Central memory CD8-positive, alpha-beta T cell (primary cell): ENCODE measurements at regions not wholly inside any gene's neighbourhood (a gene's known extent, or its start where the extent isn't known, plus 50 kb on each side); places are given as distances from the start of the nearest gene placed in this dataset.

Experiments
- ATAC-seq: fragments of 150-1000 bp; cut with Tn5 transposase; replicated peaks from 2 replicates; pipeline ENCODE4 v1.10.0; 2022; ENCODE audit warnings: mild to moderate bottlenecking, moderate FRiP score, moderate number of reproducible peaks; ENCODE audit not compliant: poor library complexity, severe bottlenecking; ENCODE audit errors: extremely low read depth
- DNase-seq, 2 donors: peaks; one replicate each; pipeline ENCODE4 v3.0.0; 2021; ENCODE audit warnings: low spot score in 2 of 2
- H3K27ac Mint-ChIP-seq: one replicate; pipeline ENCODE4 v1.8.0; 2022; ENCODE audit warnings: low read depth, mild to moderate bottlenecking, moderate library complexity, mixed read lengths
- H3K27me3 Mint-ChIP-seq: one replicate; pipeline ENCODE4 v1.8.0; 2022; ENCODE audit warnings: mixed read lengths
- H3K36me3 Mint-ChIP-seq: one replicate; pipeline ENCODE4 v1.8.0; 2022; ENCODE audit warnings: mild to moderate bottlenecking, moderate library complexity, mixed read lengths; ENCODE audit not compliant: insufficient read depth
- H3K4me1 Mint-ChIP-seq: one replicate; pipeline ENCODE4 v1.8.0; 2022; ENCODE audit warnings: mixed read lengths
- H3K4me3 Mint-ChIP-seq: one replicate; pipeline ENCODE4 v1.8.0; 2022; ENCODE audit warnings: mild to moderate bottlenecking, moderate library complexity, mixed read lengths
- H3K9me3 Mint-ChIP-seq: one replicate; pipeline ENCODE4 v1.8.0; 2022; ENCODE audit warnings: mixed read lengths

DNA sequence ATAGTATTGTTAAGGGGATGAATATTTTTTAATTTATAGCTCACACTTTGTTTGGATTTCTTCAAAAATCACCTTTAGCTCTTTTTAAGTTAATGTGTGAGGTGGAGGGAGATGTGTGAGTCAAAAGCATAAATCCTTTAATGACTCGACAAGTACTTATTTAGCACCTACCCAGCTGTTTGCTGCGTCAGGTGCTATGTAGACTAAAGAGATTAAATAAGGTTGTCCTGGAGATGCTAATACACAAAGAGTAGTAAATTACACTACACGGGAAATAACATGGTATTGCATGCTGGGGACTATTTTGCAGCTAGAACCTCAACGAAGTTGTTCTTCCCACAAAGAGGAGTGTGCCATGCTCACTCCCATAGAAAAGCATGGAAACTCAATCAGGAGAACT, 583.3 kb upstream of the TENM4 start:
- Mint-ChIP-seq H3K4me3 (no peak overlapping the region), H3K27me3 (no peaks in the 10 kb centered on the region), H3K36me3 (no peaks in the 10 kb centered on the region), H3K27ac (no peak overlapping the region), H3K4me1 (no peaks in the 10 kb centered on the region), H3K9me3 (peaks cover 38% of the 10 kb centered on the region)
- DNase-seq: no peak
- no peak for ATAC-seq

DNA sequence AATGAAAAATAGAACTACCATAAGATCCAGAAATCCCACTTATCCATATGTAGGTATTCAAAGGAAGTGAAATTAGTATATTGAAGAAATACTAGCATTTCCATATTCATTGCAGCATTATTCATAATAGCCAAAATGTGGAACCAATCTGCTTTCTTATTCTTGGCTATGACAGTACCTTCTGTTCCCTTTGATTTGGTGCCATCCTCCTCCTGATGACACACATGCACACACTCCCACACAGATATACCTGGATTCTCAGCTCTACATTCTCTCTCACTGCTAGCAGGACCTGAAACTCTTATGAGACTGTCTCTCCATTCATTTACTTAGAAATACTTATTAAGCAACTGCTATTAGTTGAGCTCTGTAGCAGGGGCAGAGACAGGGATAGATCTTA, 582.6 kb upstream of the TENM4 start:
- Mint-ChIP-seq H3K27me3 (no peaks in the 10 kb centered on the region), H3K36me3 (no peaks in the 10 kb centered on the region), H3K9me3 (peaks cover 35% of the 10 kb centered on the region), H3K4me1 (no peaks in the 10 kb centered on the region), H3K27ac (no peak overlapping the region), H3K4me3 (no peak overlapping the region)
- DNase-seq (no peak), ATAC-seq (no peak)

DNA sequence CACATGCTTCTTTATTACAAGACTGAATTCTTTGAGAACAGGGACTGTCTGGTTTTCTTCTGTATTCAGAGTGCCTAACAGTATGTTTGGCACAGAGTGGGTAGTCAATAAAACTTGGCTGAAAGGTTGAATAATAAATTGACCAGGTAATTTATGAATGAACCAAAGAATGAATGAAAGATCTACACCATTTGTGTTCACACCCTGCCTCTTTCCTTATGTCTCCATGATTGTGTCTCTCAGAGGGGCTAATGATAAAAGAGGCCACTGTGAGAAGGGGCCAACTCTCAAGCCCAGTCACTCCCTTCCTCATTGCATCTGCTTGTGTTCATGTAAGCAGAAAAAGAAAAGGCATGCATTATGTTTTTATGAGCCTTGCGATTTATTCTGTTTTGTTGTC, 569.7 kb upstream of the TENM4 start:
- no peaks in the 10 kb centered on the region for H3K27me3 Mint-ChIP-seq
- ATAC-seq (no peak), DNase-seq (no peak)
- H3K9me3 Mint-ChIP-seq: peaks cover 20% of the 10 kb centered on the region
- H3K4me1 Mint-ChIP-seq: no peaks in the 10 kb centered on the region
- no peaks in the 10 kb centered on the region for H3K36me3 Mint-ChIP-seq
- no peak overlapping the region for H3K4me3 Mint-ChIP-seq
- no peak overlapping the region for H3K27ac Mint-ChIP-seq

DNA sequence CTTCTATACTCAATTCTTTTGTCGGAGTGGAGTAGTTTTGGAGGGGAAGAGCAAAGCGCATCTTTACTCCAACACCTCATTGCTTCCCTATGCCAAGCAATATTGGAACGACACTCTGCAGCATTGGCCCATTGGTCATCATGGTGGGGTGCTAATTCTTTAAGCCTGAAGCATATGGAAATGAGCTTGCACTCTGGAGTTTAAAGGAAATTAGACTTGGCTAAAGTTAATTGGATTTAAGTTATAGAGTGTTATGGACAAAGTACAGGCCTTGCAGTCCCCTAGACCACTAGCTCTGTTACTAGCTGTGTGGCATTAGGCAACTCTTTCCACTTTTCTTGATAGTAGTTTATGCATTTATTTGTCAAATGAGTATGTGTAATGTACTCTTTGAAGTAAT, 568.3 kb upstream of the TENM4 start:
- Mint-ChIP-seq H3K27ac (no peak overlapping the region), H3K4me3 (no peak overlapping the region), H3K4me1 (no peaks in the 10 kb centered on the region), H3K9me3 (peaks cover 23% of the 10 kb centered on the region), H3K36me3 (no peaks in the 10 kb centered on the region), H3K27me3 (no peaks in the 10 kb centered on the region)
- DNase-seq: no peak
- no peak for ATAC-seq

DNA sequence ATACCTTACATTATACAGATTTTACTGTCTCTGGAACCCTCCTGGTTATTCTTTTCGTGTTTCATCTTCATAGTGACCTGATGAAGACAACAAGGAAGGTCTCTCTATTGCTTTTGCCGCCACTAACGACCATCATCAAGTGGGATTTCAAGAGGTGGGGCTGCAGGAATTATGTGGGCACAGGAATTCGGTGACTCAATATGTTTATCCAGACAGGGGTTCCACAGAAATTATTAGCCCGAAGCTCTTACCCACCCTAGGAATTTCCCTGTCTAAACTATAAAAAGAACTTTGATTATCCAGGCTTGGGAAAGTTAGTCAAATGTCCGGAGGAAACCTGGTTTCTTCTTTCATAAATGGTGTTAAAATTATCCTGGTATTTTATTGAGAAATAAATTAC, 566.8 kb upstream of the TENM4 start:
- Mint-ChIP-seq H3K27ac (no peak overlapping the region), H3K9me3 (peaks cover 22% of the 10 kb centered on the region), H3K27me3 (no peaks in the 10 kb centered on the region), H3K4me3 (no peak overlapping the region), H3K36me3 (no peaks in the 10 kb centered on the region), H3K4me1 (no peaks in the 10 kb centered on the region)
- DNase-seq (no peak), ATAC-seq (no peak)

DNA sequence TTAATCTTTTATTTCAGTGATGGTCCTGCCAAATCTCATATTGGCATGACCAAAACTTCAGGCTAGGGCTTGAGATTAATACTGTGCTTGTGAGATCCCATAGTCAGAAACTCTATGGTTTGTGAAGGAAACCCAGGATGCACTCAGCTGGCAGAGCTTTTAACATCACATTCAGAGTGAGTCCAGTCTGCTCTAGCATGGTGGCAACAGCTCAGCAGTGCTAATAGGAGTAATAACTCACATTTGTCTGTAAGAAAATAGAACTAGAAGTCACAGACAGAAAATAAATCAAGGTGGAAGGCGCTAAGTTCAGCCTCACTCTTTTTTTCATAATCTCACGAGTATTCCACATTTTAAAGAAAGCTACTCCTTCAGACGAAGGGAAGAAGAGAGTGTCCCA, 549.3 kb upstream of the TENM4 start:
- H3K27me3 Mint-ChIP-seq: no peaks in the 10 kb centered on the region
- DNase-seq (no peak), ATAC-seq (no peak)
- no peaks in the 10 kb centered on the region for H3K4me1 Mint-ChIP-seq
- peaks cover 9% of the 10 kb centered on the region for H3K9me3 Mint-ChIP-seq
- no peaks in the 10 kb centered on the region for H3K36me3 Mint-ChIP-seq
- no peak overlapping the region for H3K27ac Mint-ChIP-seq
- H3K4me3 Mint-ChIP-seq: no peak overlapping the region

DNA sequence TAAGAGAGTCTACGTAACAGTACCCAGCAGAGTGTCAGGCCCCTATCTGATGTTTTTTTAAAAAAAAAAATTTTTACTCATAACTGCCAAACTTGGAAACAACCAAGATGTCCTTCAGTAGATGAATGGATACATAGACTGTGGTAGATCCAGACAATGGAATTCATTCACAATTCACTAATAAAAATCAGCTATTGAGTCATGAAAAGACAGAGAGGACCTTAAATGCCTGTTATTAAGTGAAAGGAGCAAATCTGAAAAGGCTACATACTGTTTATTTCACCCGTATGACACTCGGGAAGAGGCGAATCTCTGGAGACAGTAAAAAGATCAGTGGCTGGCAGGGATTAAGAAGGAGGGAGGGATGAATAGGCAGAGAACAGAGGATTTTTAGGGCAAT, 541.4 kb upstream of the TENM4 start:
- no peaks in the 10 kb centered on the region for H3K4me1 Mint-ChIP-seq

DNA sequence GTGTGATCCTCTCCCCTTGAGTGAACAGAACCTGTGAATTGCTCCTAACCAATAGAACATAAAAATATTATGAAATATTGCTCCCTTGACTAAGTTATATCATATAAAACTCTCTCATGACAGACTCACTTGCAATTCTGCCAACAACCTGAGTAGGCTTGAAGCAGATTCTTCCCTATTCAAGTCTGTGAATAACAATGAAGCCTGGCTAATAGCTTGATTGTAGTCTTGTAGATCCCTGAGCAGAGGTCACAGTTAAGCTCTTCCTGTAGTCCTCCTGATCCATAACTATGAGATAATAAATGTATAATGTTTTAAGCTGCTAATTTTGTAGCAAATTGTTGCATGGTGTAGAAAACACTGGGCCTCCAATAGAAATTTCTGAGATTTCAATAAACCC, 540.1 kb upstream of the TENM4 start:
- H3K27me3 Mint-ChIP-seq: no peaks in the 10 kb centered on the region
- no peak for ATAC-seq
- H3K36me3 Mint-ChIP-seq: no peaks in the 10 kb centered on the region
- H3K27ac Mint-ChIP-seq: no peak overlapping the region
- no peaks in the 10 kb centered on the region for H3K4me1 Mint-ChIP-seq
- H3K4me3 Mint-ChIP-seq: no peak overlapping the region
- H3K9me3 Mint-ChIP-seq: peaks cover 35% of the 10 kb centered on the region
- DNase-seq: no peak

More for the DNA sequence above, 541.4 kb upstream of the TENM4 start:
- peaks cover 35% of the 10 kb centered on the region for H3K9me3 Mint-ChIP-seq
- ATAC-seq (no peak), DNase-seq (no peak)
- no peaks in the 10 kb centered on the region for H3K36me3 Mint-ChIP-seq
- H3K27me3 Mint-ChIP-seq: no peaks in the 10 kb centered on the region
- H3K4me3 Mint-ChIP-seq: no peak overlapping the region
- H3K27ac Mint-ChIP-seq: no peak overlapping the region

DNA sequence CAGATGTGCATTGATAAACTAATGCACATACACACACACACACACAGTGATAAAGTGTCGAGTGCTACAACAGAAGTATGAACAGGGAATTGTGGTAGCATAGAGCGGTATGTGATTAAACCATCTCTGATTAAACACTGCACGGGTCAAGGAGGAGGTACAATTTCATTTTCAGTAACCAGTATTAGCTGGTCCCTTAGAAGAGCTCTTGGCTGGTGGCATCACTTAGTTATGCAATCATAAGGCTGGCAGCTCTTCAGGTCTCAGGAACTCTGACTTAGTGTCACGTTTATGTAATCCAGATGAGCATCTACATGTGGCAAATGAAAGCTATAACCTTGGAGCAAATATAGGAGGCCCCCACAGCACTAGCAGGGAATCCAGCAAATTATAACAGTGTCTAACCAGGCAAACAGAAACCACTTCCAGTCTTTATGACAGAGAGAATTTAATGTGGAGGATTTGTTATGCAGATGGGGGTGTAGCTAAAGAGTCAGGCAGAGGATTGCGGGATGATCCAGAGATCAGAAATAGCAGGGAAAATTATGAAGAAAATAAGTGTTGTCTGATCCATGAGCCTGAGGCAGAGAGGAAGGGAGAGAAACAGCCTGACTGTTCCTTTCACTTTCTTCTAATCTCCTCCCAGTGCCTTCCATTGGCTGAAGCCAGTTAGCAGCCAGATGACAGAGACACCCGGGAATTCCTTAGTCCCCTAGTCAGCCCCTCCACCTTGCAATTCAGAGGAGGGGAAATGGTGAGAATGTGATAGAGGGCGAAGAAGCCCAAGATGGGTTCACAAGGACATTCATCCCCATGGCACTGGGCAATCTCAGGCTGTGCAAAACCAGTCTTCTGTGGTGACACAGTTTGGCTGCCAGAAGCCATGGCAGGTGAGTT, 533.1 kb upstream of the TENM4 start:
- DNase-seq (no peak), ATAC-seq (no peak)
- Mint-ChIP-seq H3K9me3 (peaks cover 9% of the 10 kb centered on the region), H3K4me3 (no peak overlapping the region), H3K36me3 (no peaks in the 10 kb centered on the region), H3K4me1 (no peaks in the 10 kb centered on the region), H3K27ac (no peak overlapping the region), H3K27me3 (no peaks in the 10 kb centered on the region)

DNA sequence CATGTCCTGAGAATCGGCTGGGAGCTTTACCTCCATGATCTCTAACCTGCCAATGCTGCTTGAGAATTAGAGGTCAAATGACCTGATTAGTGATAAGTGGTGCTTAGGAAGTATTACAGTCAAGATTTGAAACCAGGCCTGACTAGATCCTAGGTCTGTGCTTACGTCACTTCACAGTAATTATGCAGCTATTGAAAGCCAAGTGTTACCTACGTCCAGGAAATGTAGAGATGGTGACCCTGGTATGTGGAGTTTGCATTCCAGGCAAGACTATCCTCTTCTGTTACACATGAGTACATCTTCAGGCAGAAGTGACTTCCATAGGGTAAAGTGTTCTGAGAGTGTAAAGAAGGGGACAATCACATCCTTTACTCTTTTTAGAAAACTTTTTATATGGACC, 530.4 kb upstream of the TENM4 start:
- no peaks in the 10 kb centered on the region for H3K4me1 Mint-ChIP-seq
- no peaks in the 10 kb centered on the region for H3K27me3 Mint-ChIP-seq
- DNase-seq (no peak), ATAC-seq (no peak)
- H3K9me3 Mint-ChIP-seq: peaks cover 14% of the 10 kb centered on the region
- H3K27ac Mint-ChIP-seq: no peak overlapping the region
- H3K4me3 Mint-ChIP-seq: no peak overlapping the region
- H3K36me3 Mint-ChIP-seq: no peaks in the 10 kb centered on the region

DNA sequence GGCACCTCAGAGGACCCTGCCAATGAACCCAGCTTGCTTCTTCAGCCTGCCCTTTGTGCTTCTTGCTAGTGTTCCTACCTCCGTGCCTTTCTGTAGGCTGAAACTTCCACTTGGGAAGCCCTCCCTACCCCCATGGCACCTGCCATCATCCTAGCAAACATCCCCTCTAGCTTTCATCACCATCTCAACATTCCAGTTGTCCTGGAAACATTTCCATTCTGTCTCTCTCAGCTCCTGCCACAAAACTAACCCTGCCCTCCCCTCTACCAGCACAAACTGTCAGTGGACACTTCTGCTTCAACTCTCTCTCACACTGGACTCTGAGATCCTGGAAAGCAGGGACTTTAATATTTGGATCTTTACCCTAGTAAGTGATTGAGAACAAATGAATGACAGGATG, 525.8 kb upstream of the TENM4 start:
- H3K27ac Mint-ChIP-seq: no peak overlapping the region

DNA sequence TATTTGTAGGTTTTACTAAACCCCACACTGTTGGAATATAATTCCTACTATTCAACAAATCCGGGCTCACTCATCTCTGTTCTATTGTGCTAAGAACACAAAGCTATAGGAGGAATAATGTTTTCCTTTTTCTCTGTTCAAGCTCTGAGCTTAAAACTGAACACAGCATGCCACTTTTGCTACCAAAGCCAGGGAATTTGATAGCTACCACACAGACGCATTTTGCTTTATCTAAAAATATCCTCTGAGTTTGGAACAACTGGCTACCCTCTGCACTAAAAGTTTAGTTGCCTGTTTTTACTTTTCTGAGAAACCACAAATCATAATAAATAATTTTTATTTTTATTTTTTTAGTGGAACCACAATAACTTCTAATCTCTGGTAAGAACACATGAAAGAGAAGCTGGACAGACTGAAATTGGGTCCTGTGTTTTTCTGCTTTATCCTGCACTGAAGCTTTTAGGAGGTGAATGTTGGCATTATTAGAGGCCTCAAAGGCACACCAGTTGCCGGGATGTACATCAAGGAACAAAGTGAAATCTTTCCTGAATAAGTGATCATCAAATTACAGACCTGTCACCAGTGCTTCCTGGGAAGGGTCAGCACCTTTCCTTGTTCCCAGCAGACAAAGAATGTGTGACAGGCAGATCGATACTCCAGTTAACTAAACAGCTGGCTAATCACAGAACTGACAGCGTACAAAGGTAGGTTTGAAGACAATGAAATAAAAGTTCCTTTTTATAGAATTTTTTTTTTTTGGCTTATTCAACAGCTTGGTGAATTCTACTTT, 523.2 kb upstream of the TENM4 start:
- H3K9me3 Mint-ChIP-seq: peaks cover 20% of the 10 kb centered on the region
- H3K27ac Mint-ChIP-seq: no peak overlapping the region
- DNase-seq (no peak), ATAC-seq (no peak)
- no peak overlapping the region for H3K4me3 Mint-ChIP-seq
- no peaks in the 10 kb centered on the region for H3K4me1 Mint-ChIP-seq
- no peaks in the 10 kb centered on the region for H3K36me3 Mint-ChIP-seq
- H3K27me3 Mint-ChIP-seq: no peaks in the 10 kb centered on the region

More for the DNA sequence above, 525.8 kb upstream of the TENM4 start:
- DNase-seq: no peak
- Mint-ChIP-seq H3K9me3 (peaks cover 20% of the 10 kb centered on the region), H3K4me1 (no peaks in the 10 kb centered on the region), H3K27me3 (no peaks in the 10 kb centered on the region), H3K4me3 (no peak overlapping the region), H3K36me3 (no peaks in the 10 kb centered on the region)
- no peak for ATAC-seq

DNA sequence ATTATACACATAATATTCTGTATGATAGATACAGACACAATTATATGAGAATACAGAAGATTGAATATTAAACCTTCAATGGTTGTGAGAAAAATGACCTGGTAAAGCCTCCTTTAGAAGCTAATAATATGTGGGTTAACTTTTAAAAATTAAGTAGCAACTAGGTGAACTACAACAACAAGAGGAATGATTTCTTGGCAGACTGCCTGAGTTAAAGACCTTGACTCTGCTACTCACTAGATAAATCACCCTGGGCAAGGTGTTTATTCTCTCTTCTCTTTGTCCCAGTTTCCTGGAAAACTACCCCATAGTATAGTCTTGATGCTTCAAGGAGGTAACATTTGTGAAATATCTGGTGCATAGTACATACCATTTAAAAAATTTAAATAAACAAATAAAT, 519.6 kb upstream of the TENM4 start:
- no peak overlapping the region for H3K27ac Mint-ChIP-seq
- DNase-seq: no peak
- H3K4me1 Mint-ChIP-seq: no peaks in the 10 kb centered on the region
- no peak for ATAC-seq
- no peaks in the 10 kb centered on the region for H3K27me3 Mint-ChIP-seq
- H3K9me3 Mint-ChIP-seq: peaks cover 20% of the 10 kb centered on the region
- H3K36me3 Mint-ChIP-seq: no peaks in the 10 kb centered on the region
- H3K4me3 Mint-ChIP-seq: no peak overlapping the region
